ENCODE measurements at regions not wholly inside any gene's neighbourhood (a gene's known extent, or its start where the extent isn't known, plus 50 kb on each side); places are given as distances from the start of the nearest gene placed in this dataset.
"Not testable (repeated sequence)": the region's sequence is repeated elsewhere in the genome, so short reads cannot be mapped to it uniquely, and the experiment has no call there.

- CTCF ChIA-PET = no interaction called here
- H3K4me1 Mint-ChIP-seq (ENCODE audit: low read depth) = no peaks in the 10 kb centered on the region
- POLR2A ChIA-PET = no interaction called here
- H3K4me3 Mint-ChIP-seq = no peak overlapping the region
- H3K27ac Mint-ChIP-seq = no peak overlapping the region
- H3K9me3 Mint-ChIP-seq = peaks cover 17% of the 10 kb centered on the region
- no peak for DNase-seq
- intact Hi-C loops (cut with micrococcal nuclease) = no loop called here
- no peaks in the 10 kb centered on the region for H3K27me3 Mint-ChIP-seq
- H3K36me3 Mint-ChIP-seq = no peaks in the 10 kb centered on the region
Observed at GRCh38 chr11:42901084-42901483, 410.7 kb upstream of the API5 start.

- no peaks in the 10 kb centered on the region for H3K4me1 Mint-ChIP-seq (ENCODE audit: low read depth)
- ChIA-PET POLR2A (no interaction called here), CTCF (no interaction called here)
- no peak overlapping the region for H3K27ac Mint-ChIP-seq
- H3K36me3 Mint-ChIP-seq = no peaks in the 10 kb centered on the region
- H3K9me3 Mint-ChIP-seq = peaks cover 19% of the 10 kb centered on the region
- H3K4me3 Mint-ChIP-seq = no peak overlapping the region
- intact Hi-C loops (cut with micrococcal nuclease) = no loop called here
- no peak for DNase-seq
- H3K27me3 Mint-ChIP-seq = no peaks in the 10 kb centered on the region
Observed at GRCh38 chr11:42906226-42906625, 405.6 kb upstream of the API5 start.

GRCh38 chr11:42913731-42914130 is 398.1 kb upstream of the API5 start:
- Mint-ChIP-seq H3K4me3 (no peak overlapping the region), H3K9me3 (peaks cover 22% of the 10 kb centered on the region), H3K27ac (no peak overlapping the region), H3K36me3 (no peaks in the 10 kb centered on the region), H3K4me1 (ENCODE audit: low read depth) (no peaks in the 10 kb centered on the region), H3K27me3 (no peaks in the 10 kb centered on the region)
- no peak for DNase-seq
- ChIA-PET POLR2A (no interaction called here), CTCF (interaction anchor here (0.6 kb wide), 1 partner anchor 35 kb away, joined by 3 read pairs; no protein-coding TSS in a partner anchor)
- intact Hi-C loops (cut with micrococcal nuclease) = no loop called here

DNA sequence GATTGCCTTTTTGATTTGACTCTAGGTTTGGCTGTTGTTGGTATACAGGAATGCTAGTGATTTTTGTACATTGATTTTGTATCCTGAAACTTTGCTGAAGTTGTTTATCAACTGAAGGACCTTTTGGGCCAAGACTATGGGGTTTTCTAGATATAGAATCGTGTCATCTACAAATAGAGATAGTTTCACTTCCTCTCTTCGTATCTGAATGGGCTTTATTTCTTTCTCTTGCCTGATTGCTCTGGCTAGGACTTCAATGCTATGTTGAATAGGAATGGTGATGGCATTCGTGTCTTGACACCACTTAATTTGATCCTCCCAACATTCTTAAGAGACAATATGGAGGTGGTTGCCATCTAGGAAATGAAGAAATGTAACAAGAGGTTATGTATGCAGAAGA is 388.1 kb upstream of the API5 start:
- no peak for DNase-seq
- H3K4me3 Mint-ChIP-seq = no peak overlapping the region
- no peaks in the 10 kb centered on the region for H3K4me1 Mint-ChIP-seq (ENCODE audit: low read depth)
- no peak overlapping the region for H3K27ac Mint-ChIP-seq
- CTCF ChIA-PET = no interaction called here
- H3K27me3 Mint-ChIP-seq = no peaks in the 10 kb centered on the region
- H3K9me3 Mint-ChIP-seq = peaks cover 7% of the 10 kb centered on the region
- intact Hi-C loops (cut with micrococcal nuclease) = no loop called here
- POLR2A ChIA-PET = no interaction called here
- H3K36me3 Mint-ChIP-seq = no peaks in the 10 kb centered on the region

DNA sequence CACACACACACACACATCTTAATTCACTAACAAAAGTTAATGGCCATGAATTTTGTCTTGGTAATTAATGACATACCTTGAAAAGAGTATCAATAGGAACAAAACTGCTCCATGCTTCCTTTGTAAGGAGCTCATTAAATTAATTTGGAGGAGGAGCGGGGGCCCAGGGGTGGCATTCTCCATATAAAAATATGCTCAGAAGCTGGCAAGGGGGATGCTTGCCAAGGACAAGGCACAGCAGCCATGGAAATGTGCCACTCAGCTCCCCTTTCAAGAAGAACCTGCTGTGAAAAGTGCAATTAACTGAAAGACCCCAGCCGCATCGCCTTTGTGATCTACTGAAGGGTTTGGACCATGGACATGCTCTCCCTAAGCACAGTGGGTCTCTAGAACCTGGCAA is 385.9 kb upstream of the API5 start:
- Mint-ChIP-seq H3K36me3 (no peaks in the 10 kb centered on the region), H3K9me3 (peaks cover 5% of the 10 kb centered on the region), H3K27ac (no peak overlapping the region), H3K4me1 (ENCODE audit: low read depth) (no peaks in the 10 kb centered on the region), H3K27me3 (no peaks in the 10 kb centered on the region), H3K4me3 (no peak overlapping the region)
- no peak for DNase-seq
- intact Hi-C loops (cut with micrococcal nuclease) = no loop called here
- POLR2A ChIA-PET = no interaction called here
- CTCF ChIA-PET = no interaction called here

- intact Hi-C loops (cut with micrococcal nuclease) = no loop called here
- DNase-seq = no peak
- POLR2A ChIA-PET = no interaction called here
- CTCF ChIA-PET = interaction anchor here (1.6 kb wide), 1 partner anchor 336 kb away, joined by 3 read pairs; no protein-coding TSS in a partner anchor
- H3K27ac Mint-ChIP-seq = no peak overlapping the region
- no peaks in the 10 kb centered on the region for H3K4me1 Mint-ChIP-seq (ENCODE audit: low read depth)
- H3K36me3 Mint-ChIP-seq = no peaks in the 10 kb centered on the region
- no peaks in the 10 kb centered on the region for H3K27me3 Mint-ChIP-seq
- peaks cover 9% of the 10 kb centered on the region for H3K9me3 Mint-ChIP-seq
- H3K4me3 Mint-ChIP-seq = no peak overlapping the region
Observed at GRCh38 chr11:42947405-42947804, 364.4 kb upstream of the API5 start.

DNA sequence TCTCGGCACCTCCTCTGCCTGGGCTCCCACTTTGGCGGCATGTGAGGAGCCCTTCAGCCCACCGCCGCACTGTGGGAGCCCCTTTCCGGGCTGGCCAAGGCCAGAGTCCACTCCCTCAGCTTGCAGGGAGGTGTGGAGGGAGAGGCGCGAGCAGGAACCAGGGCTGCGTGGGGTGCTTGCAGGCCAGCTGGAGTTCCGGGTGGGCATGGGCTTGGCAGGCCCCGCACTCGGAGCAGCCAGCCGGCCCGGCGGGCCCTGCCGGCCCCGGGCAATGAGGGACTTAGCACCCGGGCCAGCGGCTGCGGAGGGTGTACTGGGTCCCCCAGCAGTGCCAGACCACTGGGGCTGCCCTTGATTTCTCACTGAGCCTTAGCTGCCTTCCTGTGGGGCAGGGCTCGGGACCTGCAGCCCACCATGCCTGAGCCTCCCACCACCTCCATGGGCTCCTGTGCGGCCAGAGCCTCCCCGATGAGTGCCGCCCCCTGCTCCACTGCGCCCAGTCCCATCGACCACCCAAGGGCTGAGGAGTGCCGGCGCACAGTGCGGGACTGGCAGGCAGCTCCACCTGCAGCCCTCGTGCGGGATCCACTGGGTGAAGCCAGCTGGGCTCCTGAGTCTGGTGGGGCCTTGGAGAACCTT is 361.9 kb upstream of the API5 start:
- H3K27ac Mint-ChIP-seq; POLR2A ChIA-PET; intact Hi-C loops (cut with micrococcal nuclease); H3K9me3 Mint-ChIP-seq; CTCF ChIA-PET; DNase-seq; H3K27me3 Mint-ChIP-seq; H3K36me3 Mint-ChIP-seq; H3K4me3 Mint-ChIP-seq; H3K4me1 Mint-ChIP-seq (ENCODE audit: low read depth): not testable (repeated sequence)

DNA sequence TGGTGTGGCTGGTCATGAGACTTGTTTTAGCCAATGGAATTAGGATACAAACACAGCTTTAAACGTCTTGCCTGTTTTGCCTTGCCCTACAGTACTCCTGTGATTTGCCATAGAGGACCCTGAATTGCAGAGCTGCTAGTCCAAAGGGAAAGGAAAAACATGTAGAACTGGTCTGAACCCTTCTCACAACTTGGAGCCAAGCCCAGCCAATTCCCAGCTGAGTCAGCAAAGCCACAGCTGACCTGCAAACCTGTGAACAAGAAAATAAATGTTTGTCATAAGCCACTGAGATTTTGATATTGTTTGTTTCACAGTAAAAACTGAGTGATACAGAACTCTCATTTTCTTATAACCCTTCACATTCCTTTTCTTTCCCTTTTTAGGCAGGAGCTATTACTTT is 360.5 kb upstream of the API5 start:
- H3K4me3 Mint-ChIP-seq = no peak overlapping the region
- no peaks in the 10 kb centered on the region for H3K27me3 Mint-ChIP-seq
- H3K9me3 Mint-ChIP-seq = peaks cover 9% of the 10 kb centered on the region

DNA sequence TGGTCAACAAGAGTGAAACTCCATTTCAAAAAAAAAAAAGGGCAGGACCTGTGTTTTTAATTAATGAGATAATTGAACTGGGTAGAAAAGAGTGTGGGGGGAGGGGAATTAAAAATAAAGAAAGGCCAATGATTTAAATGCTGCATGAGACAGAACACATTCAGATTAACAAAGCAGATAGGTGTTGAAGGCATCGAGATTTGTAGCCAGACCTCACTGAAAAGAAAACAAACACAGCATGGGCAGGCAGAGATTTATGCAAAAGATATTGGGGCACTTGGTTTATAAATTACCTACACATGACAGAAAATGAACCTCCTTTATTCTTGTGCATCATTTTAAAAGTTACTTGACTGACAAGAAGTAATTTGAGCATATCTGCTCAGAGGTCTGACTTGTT is 354.0 kb upstream of the API5 start:
- POLR2A ChIA-PET = no interaction called here
- Mint-ChIP-seq H3K27me3 (no peaks in the 10 kb centered on the region), H3K36me3 (no peaks in the 10 kb centered on the region), H3K4me3 (no peak overlapping the region), H3K27ac (no peak overlapping the region), H3K9me3 (peaks cover 2% of the 10 kb centered on the region), H3K4me1 (ENCODE audit: low read depth) (no peaks in the 10 kb centered on the region)
- CTCF ChIA-PET = no interaction called here
- DNase-seq = no peak
- intact Hi-C loops (cut with micrococcal nuclease) = no loop called here

More for the DNA sequence above, 360.5 kb upstream of the API5 start:
- CTCF ChIA-PET = no interaction called here
- no peak overlapping the region for H3K27ac Mint-ChIP-seq
- intact Hi-C loops (cut with micrococcal nuclease) = no loop called here
- no peaks in the 10 kb centered on the region for H3K36me3 Mint-ChIP-seq
- no peaks in the 10 kb centered on the region for H3K4me1 Mint-ChIP-seq (ENCODE audit: low read depth)
- DNase-seq = no peak
- POLR2A ChIA-PET = no interaction called here

GRCh38 chr11:42958635-42959034 is 353.2 kb upstream of the API5 start:
- no peaks in the 10 kb centered on the region for H3K27me3 Mint-ChIP-seq
- no peaks in the 10 kb centered on the region for H3K36me3 Mint-ChIP-seq
- peaks cover 2% of the 10 kb centered on the region for H3K9me3 Mint-ChIP-seq
- H3K4me3 Mint-ChIP-seq = no peak overlapping the region
- intact Hi-C loops (cut with micrococcal nuclease) = no loop called here
- no peak for DNase-seq
- no peak overlapping the region for H3K27ac Mint-ChIP-seq
- ChIA-PET POLR2A (no interaction called here), CTCF (no interaction called here)
- no peaks in the 10 kb centered on the region for H3K4me1 Mint-ChIP-seq (ENCODE audit: low read depth)

- POLR2A ChIA-PET = no interaction called here
Observed at GRCh38 chr11:42960521-42961088, 351.2 kb upstream of the API5 start.

GRCh38 chr11:42967653-42968052 is 344.1 kb upstream of the API5 start:
- POLR2A ChIA-PET = no interaction called here
- intact Hi-C loops (cut with micrococcal nuclease) = no loop called here

More at GRCh38 chr11:42960521-42961088, 351.2 kb upstream of the API5 start:
- Mint-ChIP-seq H3K27ac (no peak overlapping the region), H3K36me3 (no peaks in the 10 kb centered on the region), H3K4me3 (no peak overlapping the region), H3K9me3 (peaks cover 2% of the 10 kb centered on the region), H3K27me3 (no peaks in the 10 kb centered on the region), H3K4me1 (ENCODE audit: low read depth) (no peaks in the 10 kb centered on the region)
- DNase-seq = no peak
- CTCF ChIA-PET = no interaction called here
- intact Hi-C loops (cut with micrococcal nuclease) = no loop called here

DNA sequence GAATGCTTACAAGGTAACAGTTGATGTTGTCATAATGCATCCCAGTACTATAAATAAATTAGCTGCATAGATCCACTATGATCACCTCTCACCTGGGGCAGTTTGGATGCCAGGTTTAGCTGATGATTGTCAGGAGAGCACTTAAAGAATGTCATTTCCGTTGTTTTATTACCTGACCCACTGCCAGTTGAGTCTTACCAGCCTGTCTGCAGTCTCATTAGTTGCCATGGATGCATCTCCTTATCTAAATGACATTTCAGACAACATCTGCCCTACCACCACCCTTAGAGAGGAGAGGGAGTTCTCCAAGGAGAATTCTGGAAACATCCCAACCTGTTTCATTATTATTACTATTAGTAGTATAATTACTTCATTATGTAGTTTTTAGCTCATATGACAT is 339.1 kb upstream of the API5 start:
- intact Hi-C loops (cut with micrococcal nuclease) = no loop called here
- CTCF ChIA-PET = no interaction called here
- Mint-ChIP-seq H3K27me3 (no peaks in the 10 kb centered on the region), H3K4me1 (ENCODE audit: low read depth) (no peaks in the 10 kb centered on the region), H3K9me3 (peaks cover 4% of the 10 kb centered on the region), H3K27ac (no peak overlapping the region), H3K4me3 (no peak overlapping the region), H3K36me3 (no peaks in the 10 kb centered on the region)
- DNase-seq = no peak
- POLR2A ChIA-PET = no interaction called here

More at GRCh38 chr11:42967653-42968052, 344.1 kb upstream of the API5 start:
- CTCF ChIA-PET = no interaction called here
- Mint-ChIP-seq H3K27ac (no peak overlapping the region), H3K9me3 (peaks cover 2% of the 10 kb centered on the region), H3K4me1 (ENCODE audit: low read depth) (no peaks in the 10 kb centered on the region), H3K27me3 (no peaks in the 10 kb centered on the region), H3K36me3 (no peaks in the 10 kb centered on the region), H3K4me3 (no peak overlapping the region)
- no peak for DNase-seq

Measured in activated CD4-positive, alpha-beta memory T cell treated with anti-CD3 and anti-CD28 coated beads for 36 hours (primary cell).